ENCODE measurements at regions not wholly inside any gene's neighbourhood (a gene's known extent, or its start where the extent isn't known, plus 50 kb on each side); places are given as distances from the start of the nearest gene placed in this dataset.

DNA sequence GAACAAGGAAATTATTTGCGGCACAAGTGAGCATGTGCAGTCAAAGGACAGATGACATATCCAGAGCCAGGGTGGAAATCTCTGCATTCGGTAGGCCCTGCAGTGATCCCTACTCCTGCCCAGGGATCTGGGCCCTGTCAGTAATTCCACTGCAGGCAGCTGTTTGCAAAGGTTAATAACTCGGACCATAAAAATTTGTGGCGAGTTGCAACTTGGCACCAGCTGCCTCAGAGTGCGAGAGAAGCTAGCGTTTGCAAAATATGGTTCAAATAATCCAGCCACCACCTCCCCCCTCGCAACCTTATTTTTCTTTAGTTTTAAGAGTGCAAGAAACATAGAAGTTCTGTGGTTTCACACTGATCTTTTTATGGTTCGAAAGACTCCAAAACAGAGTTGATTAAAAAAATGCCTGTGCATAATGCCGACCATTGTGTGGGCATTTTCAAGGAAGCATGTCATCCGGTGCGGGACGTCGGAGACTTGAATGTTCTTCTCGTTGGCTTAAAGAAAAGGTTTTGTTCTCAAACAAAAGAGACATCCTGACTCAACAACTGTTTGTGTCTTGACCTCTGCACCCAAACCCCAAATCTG, 224.5 kb downstream of the BCL11B start:
- no peak for DNase-seq (ENCODE audit: low read depth in 2 of 2)

- DNase-seq (ENCODE audit: low read depth in 2 of 2): no peak
These were observed 221.7 kb downstream of the BCL11B start for GRCh38 chr14:99050309-99050708.

GRCh38 chr14:99052467-99052866, 219.5 kb downstream of the BCL11B start:
- DNase-seq (ENCODE audit: low read depth in 2 of 2): no peak

DNA sequence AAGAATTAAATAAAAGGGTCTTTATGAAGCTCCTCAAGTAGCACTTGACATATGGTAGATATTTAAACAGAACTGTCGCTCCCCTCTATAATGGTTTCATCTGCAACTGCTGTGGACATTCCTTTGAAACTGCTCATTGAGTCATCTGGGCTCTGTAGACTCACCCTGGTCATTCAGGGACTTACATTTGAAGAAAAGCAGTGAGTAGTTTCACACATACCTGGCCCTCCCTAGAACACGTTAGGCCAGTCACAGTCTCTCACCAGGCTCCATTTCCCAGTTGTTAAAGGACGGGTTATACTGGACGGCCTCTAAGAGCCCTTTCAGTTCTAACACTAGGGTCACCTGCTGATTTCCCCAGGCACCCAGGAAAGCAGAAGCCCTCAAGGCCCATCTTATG, 217.0 kb downstream of the BCL11B start:
- no peak for DNase-seq (ENCODE audit: low read depth in 2 of 2)

DNA sequence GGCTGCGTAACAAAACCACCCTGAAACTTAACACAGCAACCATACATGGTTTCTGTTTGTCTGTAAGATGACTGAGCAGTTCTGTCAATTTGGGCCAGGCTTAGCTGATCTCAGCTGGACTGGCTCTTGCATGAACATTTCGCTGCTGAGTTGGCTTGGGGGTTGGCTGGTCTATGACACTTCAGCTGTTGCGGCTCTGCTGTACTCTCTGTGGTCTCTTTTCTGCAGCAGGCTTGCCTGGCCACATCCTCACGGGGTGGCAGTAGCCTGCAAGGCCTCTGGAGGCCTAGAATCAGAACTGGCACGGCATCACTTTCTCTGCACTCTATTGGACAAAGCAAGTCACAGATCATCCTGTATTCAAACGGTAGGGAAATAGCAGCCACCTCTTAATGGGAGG, 216.2 kb downstream of the BCL11B start:
- peak; percentile 26 to 37 for DNase-seq (ENCODE audit: low read depth in 2 of 2)

GRCh38 chr14:99057576-99058083, 214.4 kb downstream of the BCL11B start:
- DNase-seq (ENCODE audit: low read depth in 2 of 2): no peak

GRCh38 chr14:99058542-99058941, 213.5 kb downstream of the BCL11B start:
- no peak for DNase-seq (ENCODE audit: low read depth in 2 of 2)

- no peak for DNase-seq (ENCODE audit: low read depth in 2 of 2)
These were observed 209.8 kb downstream of the BCL11B start for GRCh38 chr14:99062216-99062615.

DNA sequence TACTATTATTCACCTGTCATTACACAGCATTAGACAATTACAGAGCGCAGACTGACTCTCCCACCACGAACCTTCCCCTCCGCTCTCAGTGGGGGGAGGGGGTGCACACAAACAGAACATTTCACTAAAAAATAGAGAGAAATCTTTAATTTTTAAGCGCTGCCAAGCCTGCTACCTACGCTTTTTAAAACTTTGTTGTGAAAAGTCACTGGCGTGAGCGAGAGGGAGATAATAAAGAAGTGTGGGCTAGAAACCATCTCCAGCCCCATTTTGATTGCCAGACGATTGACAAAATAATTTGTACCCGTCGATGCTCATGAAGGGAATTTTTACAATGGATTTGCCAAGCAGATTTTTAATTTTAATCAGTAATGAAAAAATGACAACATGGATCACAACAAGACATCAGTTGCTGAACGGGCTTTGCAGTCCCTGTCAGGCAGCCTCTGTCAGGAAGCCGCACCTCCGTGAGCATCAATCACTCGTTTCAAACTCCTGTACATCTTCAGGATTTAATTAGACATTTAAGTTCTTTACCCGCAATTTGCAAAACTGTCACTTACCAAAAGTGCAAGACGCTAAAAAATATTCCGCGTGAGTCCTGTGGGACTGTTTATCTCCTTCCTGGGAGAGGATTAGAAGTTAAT, 209.1 kb downstream of the BCL11B start:
- DNase-seq (ENCODE audit: low read depth in 2 of 2): no peak

DNA sequence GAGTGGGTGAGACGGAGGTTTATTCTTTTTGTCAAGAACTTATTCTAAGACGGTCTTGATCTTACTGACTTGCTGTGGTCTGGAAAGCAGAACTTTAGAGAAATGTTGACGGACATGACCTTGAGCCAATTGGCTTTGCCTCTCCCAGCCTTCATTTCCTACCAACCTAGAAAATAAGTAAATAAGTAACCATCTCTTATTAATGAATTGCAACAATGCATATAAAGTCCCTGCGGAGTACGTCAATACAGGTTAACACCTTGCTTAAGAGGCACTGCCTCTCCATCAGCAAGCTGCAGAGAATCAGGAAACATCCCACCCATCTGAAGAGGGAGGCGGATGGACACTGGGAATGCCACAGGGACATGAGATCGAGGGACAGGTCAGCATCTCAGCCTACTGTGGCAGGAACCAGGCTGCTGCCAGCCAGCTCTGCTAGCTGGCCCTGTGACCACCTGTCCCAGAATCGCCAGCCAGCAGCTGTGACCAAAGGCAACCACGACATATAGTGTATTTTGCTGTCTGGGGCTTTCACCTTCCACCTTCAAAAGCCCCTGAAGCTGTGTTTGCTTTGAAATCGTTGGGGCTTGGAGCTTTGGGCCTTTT, 208.3 kb downstream of the BCL11B start:
- DNase-seq (ENCODE audit: low read depth in 2 of 2): no peak

DNA sequence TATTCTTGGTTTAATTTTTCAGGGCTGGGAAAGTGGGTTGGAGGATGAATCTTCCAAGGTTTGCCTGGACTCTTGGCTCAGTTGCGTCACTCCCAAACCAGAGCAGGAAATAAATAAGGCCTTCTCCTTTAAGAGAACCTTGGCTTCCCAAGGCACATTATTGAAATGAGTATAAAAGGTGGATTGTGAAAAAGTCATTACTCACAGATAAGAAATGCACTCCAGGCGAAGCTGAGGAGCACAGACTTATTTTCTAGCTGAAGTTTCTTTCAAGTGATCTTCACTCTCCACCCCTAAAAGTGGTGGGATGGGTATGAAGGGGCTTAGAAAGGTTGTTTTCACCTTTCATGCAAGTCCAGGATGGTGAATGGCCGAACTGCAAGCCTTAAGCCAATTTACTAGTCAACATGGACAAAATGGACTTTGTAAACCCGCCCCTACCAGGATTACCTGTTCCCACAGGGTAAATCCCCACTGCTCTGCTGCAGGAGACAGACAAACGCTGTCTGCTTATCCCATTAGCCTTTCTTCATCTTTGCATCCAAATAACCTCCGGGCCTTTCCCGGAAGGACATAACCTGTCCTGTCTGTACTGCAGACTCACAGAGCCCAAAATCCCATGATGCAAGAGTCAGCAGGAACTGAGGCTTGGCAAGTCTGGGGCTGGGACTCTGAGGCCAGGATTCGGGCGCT, 207.6 kb downstream of the BCL11B start:
- no peak for DNase-seq (ENCODE audit: low read depth in 2 of 2)

DNA sequence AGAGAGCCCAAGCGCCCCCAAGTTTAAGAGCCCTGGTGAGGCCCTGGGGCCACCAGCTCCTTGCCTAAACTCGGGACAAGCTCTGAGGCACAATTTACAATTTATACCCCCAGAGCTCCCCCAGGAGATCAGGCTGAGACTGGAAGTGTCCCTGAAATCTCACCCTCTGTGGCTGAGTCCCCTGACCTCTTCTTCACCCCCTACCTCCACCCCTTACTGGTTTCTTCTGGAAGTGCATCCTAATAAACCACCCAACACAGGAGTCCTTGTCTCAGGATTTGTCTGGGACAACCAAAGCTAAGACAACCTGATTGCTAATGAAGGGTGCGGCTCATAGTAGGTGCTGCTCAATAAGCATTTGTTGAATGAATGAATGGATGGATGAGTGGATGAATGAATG, 206.4 kb downstream of the BCL11B start:
- no peak for DNase-seq (ENCODE audit: low read depth in 2 of 2)

DNA sequence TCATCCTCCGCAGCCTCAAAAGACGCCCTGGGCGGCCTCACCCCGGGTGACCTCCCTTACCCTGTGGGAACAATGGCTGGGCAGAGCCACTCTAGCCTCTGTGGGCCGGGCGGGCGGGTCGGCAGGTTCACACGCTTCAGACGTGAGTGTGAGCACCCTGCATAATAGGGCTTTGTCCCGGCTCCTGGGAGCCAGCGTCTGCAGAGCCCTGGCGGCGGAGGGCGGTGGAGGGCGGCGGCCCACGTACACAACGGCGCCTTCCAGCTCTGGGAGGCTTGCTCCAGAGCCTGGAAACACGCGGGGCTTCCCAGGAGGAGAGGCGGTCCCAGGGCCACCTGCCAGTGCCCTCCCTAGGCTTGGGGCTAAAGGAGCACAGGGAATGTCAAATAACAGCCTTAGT, 205.6 kb downstream of the BCL11B start:
- no peak for DNase-seq (ENCODE audit: low read depth in 2 of 2)

- no peak for DNase-seq (ENCODE audit: low read depth in 2 of 2)
These were observed 204.7 kb downstream of the BCL11B start for GRCh38 chr14:99067141-99067920.

DNA sequence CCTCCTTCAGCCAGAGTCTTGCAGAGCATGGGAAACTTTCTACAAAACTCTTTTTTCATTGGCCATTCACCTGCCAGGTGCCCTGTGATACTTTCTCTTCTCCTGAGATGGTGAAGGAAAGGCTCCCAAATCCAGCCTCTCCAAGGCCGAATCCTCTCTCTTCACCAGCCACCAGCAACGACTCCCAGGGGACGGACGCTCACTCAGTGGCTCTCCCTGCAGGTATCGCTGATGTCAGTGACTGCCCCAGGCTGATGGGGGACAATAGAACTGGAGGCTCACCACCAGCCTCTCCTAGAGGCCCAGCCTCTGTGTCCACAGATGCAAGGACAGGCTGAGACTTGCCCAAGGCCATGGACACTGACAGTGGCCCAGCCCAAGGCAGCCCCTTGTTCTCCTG, 204.1 kb downstream of the BCL11B start:
- DNase-seq (ENCODE audit: low read depth in 2 of 2): no peak

DNA sequence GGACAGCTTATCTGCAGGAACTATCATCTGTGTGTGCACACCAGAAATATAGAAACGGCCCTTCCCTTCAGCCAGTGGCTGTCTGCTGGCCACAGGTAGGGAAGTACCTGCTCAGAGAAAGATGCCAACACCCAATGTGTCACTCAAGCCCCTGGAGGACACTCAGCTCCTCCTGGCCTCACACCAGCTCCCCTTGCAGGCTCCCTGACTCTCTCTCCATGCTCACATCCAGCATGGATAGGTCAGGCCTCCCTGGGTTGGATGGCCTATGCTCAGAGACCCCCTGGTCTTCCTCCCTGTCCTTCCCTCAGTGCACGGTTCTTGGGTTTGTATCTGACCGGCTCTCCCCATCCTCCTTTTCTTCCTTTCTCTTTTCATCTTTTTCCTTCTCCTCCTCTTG, 202.1 kb downstream of the BCL11B start:
- no peak for DNase-seq (ENCODE audit: low read depth in 2 of 2)

GRCh38 chr14:99072433-99072832, 199.6 kb downstream of the BCL11B start:
- no peak for DNase-seq (ENCODE audit: low read depth in 2 of 2)

GRCh38 chr14:99072956-99073355, 199.0 kb downstream of the BCL11B start:
- no peak for DNase-seq (ENCODE audit: low read depth in 2 of 2)

GRCh38 chr14:99073431-99073830, 198.6 kb downstream of the BCL11B start:
- no peak for DNase-seq (ENCODE audit: low read depth in 2 of 2)

DNA sequence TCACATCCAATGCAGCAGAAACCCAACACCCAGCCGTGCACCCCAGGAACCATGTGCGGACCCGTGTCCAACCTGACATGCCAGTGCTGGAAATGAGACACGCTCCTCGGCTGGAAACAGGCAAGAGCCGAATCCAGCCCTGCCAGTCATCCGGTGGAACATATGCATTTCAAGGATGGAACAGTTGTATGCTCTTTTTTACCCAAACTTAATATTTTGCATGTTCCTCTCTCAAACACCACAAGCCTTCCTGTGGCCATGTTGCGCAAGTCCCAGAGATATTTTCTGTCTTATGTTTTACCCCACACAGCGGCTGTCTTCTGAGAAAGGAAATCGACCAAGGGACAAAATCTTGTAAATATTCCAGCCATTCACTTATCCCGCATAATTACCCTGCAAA, 196.9 kb downstream of the BCL11B start:
- no peak for DNase-seq (ENCODE audit: low read depth in 2 of 2)

GRCh38 chr14:99075771-99076375, 196.1 kb downstream of the BCL11B start:
- no peak for DNase-seq (ENCODE audit: low read depth in 2 of 2)
